ENCODE measurements at regions not wholly inside any gene's neighbourhood (a gene's known extent, or its start where the extent isn't known, plus 50 kb on each side); places are given as distances from the start of the nearest gene placed in this dataset.

DNA sequence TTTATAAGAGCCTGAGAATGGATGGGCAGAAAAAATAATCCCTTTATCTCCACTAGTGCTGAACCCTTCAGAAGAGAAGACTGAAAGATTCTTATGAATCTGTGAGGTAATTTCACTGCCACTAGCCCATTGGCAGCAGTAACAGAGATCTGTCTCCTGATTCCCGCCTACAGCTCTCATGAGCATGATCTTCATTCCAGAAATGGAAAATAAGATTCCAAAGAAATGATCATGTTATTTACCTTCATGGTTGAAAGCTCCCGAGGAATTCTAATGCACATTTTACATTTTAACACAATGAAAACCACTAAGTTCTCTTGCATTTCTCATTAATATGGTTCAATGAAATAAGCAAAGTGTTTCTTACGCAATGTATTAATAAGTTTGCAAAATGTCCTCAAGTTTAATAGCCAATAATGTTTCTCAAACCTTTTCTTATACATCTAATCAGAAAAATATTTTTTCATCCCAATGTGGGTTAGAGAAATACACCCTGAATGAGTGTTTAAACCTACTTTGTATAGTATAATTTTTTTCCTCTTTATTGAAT, 905.6 kb downstream of the TMEM182 start:
- Histone ChIP-seq H3K18ac (ENCODE audit: insufficient read length, low read depth, low read length) (no peak overlapping the region), H4K5ac (ENCODE audit: insufficient read length, low read depth, low read length) (no peak overlapping the region), H3K4me2 (ENCODE audit: insufficient read depth, insufficient read length, low read length) (no peak overlapping the region), H3T11ph (ENCODE audit: low read length) (no peak overlapping the region), H3K9ac (ENCODE audit: extremely low read depth, insufficient read length, low read length) (no peak overlapping the region), H3K23ac (ENCODE audit: insufficient read length, low read depth, low read length) (no peak overlapping the region), H3K27me3 (ENCODE audit: insufficient read depth, low read length) (no peaks in the 10 kb centered on the region), H2BK20ac (ENCODE audit: low read depth, low read length, poor library complexity, severe bottlenecking) (no peak overlapping the region), H3K4ac (ENCODE audit: low read depth, low read length) (no peak overlapping the region), H3K23me2 (ENCODE audit: insufficient read length, low read depth, low read length, poor library complexity, severe bottlenecking) (no peaks in the 10 kb centered on the region), H2BK12ac (ENCODE audit: insufficient read length, low read depth, low read length) (no peak overlapping the region), H2AFZ (ENCODE audit: low read length) (no peak overlapping the region), H3K79me1 (ENCODE audit: insufficient read depth, low read depth, low read length, poor library complexity, severe bottlenecking) (no peaks in the 10 kb centered on the region), H4K20me1 (ENCODE audit: control insufficient read depth, insufficient read depth, insufficient read length) (no peaks in the 10 kb centered on the region), H4K91ac (ENCODE audit: insufficient read length, low read depth, low read length) (no peak overlapping the region), H3K4me1 (ENCODE audit: insufficient read depth, low read length) (no peaks in the 10 kb centered on the region), H2AK5ac (ENCODE audit: insufficient read length, low read length) (no peak overlapping the region), H3K27ac (ENCODE audit: insufficient read length, low read depth, low read length) (no peak overlapping the region), H2BK120ac (ENCODE audit: low read depth, low read length, poor library complexity, severe bottlenecking) (no peak overlapping the region), H3K9me3 (ENCODE audit: control insufficient read depth, low read depth, low read length) (no peaks in the 10 kb centered on the region), H3K14ac (ENCODE audit: insufficient read depth, low read length) (no peak overlapping the region), H2BK15ac (ENCODE audit: low read depth, low read length) (no peak overlapping the region), H4K8ac (replicated peaks; ENCODE audit: insufficient read length, low read depth, low read length) (no peak overlapping the region), H3K79me2 (ENCODE audit: insufficient read depth, low read length) (no peaks in the 10 kb centered on the region), H3K56ac (ENCODE audit: insufficient read length, low read depth, low read length) (no peak overlapping the region), H2BK5ac (ENCODE audit: insufficient read length, low read length) (no peak overlapping the region)
- no peak for DNase-seq
- Mint-ChIP-seq H3K27ac (no peak overlapping the region), H3K9me3 (no peaks in the 10 kb centered on the region), H3K27me3 (ENCODE audit: low read depth) (no peaks in the 10 kb centered on the region), H3K36me3 (ENCODE audit: insufficient read depth in 1 of 3, low read depth in 3 of 3) (no peaks in the 10 kb centered on the region), H3K4me3 (no peak overlapping the region), H3K4me1 (peaks cover 6 to 11% of the 10 kb centered on the region in 2 experiments)
- no CpG with 5 or more reads among the region's 3 CpGs for WGBS (ENCODE audit: extremely low coverage, insufficient read length, low lambda C conversion rate)
- TF ChIP-seq CTCF (conservative IDR thresholded peaks at IDR 0.05) = no peak
